GM12873 (cell line): ENCODE measurements at regions not wholly inside any gene's neighbourhood (a gene's known extent, or its start where the extent isn't known, plus 50 kb on each side); places are given as distances from the start of the nearest gene placed in this dataset.

Experiments
- TF ChIP-seq, protein P1 (sequence below): IDR thresholded peaks from 2 replicates; pipeline ENCODE4 v1.5.1; 2012; ENCODE audit warnings: low read depth, mild to moderate bottlenecking, moderate library complexity, low read length, control low read depth; ENCODE audit not compliant: insufficient read depth; ENCODE audit errors: missing control alignments

DNA sequence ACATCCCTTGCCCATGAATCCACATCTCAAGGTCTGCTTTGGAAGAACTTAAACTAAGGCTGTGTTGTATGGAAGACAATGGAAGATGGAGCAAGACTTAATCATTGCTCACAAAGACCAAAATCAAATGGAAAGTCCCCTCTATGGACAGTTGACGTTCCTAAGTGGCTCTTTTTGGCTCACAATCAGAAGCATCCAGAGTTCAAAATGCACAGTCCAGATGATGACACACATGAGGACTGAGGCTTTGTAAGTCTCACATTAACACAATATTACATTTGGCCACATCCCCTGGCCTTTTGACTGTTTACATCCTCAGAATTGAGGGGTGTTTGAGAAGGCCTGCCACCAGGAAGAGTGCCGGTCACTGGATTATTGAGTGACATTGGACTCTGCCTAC is 122.3 kb upstream of the CPM start:
- TF ChIP-seq, protein P1, sequence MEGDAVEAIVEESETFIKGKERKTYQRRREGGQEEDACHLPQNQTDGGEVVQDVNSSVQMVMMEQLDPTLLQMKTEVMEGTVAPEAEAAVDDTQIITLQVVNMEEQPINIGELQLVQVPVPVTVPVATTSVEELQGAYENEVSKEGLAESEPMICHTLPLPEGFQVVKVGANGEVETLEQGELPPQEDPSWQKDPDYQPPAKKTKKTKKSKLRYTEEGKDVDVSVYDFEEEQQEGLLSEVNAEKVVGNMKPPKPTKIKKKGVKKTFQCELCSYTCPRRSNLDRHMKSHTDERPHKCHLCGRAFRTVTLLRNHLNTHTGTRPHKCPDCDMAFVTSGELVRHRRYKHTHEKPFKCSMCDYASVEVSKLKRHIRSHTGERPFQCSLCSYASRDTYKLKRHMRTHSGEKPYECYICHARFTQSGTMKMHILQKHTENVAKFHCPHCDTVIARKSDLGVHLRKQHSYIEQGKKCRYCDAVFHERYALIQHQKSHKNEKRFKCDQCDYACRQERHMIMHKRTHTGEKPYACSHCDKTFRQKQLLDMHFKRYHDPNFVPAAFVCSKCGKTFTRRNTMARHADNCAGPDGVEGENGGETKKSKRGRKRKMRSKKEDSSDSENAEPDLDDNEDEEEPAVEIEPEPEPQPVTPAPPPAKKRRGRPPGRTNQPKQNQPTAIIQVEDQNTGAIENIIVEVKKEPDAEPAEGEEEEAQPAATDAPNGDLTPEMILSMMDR: no peak

DNA sequence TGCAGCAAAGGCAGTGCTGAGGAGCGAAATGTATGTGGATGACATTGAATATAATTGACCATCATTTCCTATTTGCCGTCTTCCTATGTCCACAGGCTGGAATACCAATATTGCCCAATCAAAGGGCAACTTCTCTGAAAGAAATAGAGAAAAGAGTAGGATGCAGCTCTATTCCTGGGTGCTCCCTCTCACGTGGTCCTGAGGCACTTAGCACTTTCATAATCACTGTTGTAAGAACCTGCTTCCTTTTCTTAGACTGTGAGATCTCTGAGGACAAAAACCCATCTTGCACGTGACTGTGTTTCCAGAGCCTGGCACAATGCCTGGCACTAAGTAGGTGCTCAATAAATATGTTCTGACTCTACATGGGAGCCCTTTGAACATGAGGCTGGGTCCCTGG is 122.7 kb upstream of the CPM start:
- TF ChIP-seq, protein P1: no peak

DNA sequence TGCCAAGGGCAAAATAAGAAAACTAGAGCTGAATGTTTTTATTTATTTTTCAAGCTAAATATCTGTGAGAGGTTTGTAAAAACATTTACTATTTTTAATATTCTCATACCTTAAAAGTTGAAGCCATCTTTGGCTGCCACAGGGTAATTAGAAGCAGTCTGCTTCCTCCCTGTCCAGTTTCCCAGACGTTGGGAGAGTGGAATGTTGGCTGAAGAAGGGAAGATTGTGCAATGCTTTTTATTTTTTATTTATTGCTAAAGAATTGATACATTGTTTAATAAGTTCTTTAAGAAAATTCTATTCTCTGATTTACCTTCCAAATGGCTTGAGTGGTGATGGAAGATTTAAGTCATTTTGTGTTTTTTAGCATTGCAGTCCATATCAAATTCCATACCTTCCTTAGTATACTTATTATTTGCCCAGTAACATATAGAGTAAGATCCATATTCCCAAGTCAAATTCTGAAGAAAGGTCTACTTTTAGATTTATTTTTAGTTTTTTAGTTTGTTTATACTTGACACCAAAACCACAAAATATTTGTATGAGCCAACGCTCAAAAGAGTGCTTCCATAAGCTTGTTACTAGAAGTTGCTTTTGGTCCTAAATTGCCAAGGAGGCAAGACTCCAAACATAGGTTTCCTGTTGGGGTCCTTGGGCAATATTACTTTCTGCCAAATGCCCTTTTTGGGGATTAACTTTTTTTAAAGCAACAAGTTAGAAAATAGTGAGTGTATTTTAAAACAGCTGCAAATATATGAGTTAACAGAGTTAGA is 124.0 kb upstream of the CPM start:
- TF ChIP-seq, protein P1: no peak

DNA sequence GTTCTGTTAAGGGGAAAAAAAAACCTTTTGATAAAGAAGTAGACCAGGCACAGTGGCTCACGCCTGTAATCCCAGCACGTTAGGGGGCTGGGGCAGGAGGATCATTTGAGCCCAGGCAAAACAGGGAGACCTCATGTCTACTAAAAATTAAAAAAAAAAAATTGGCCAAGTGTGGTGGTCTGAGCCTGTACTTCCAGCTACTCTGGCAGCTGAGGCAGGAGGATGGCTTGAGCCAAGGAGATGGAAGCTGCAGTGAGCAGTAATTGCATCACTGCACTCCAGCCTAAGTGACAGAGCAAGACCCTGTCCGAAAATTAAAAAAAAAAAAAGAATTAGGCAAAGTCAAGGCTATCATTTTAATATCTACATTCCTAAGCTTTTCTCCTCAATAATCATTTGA is 124.8 kb upstream of the CPM start:
- TF ChIP-seq, protein P1: no peak

DNA sequence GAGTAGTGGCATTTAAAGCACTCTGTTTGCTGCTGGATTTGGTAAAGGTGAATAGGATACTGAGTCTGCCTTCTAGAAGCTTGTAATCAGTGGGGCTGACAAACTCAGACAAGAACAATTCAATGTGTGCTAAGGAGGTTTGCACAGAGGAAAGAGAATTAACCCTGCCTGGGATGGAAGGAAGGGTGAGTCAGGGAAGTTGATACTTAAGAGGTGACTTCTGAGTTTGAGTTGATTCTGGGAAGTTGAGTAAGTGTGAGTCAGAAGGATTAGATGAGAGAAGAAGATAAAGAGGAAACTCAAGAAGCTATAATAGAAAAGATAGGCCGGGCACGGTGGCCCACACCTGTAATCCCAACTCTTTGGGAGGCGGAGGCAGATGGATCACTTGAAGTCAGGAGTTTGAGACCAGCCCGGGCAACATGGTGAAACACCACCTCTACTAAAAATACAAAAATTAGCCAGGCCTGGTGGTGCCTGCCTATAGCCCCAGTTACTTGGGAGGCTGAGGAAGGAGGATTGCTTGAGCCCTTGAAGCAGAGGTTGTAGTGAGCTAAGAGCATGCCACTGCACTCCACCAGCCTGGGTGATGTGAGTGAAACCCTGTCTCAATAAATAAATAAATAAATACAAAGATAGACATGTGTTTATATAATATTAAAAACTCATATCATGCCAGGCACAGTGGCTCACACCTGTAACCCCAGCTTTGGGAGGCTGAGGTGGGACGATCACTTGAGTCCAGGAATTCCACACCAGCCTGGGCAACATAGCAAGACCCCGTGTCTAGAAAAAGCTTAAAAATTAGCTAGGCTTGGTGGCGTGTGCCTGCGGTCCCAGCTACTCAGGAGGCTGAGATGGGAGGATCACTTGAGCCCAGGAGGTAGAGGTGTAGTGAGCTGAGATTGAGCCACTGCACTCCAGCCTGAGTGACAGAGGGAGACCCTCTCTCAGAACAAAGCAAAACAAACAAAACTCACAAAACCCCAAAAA is 126.8 kb upstream of the CPM start:
- TF ChIP-seq, protein P1: no peak

DNA sequence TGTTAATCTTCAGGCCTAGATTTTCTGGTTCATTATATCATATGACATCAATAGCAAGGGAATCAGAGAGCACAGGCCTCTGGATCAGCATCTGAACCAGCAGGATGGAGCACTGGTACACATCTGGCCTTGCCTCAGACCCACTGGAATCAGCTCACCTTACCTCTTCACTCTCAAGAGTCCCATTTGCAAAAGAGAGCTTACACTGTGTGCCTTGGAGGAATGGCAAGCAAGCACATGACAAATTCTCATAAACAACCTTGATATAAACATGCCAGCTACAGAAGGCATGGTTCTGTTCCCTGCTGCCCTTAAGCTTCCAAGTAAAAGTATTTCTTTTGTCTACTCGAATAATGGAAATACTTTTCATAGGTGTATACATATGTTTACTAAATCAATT is 128.6 kb upstream of the CPM start:
- TF ChIP-seq, protein P1: no peak

DNA sequence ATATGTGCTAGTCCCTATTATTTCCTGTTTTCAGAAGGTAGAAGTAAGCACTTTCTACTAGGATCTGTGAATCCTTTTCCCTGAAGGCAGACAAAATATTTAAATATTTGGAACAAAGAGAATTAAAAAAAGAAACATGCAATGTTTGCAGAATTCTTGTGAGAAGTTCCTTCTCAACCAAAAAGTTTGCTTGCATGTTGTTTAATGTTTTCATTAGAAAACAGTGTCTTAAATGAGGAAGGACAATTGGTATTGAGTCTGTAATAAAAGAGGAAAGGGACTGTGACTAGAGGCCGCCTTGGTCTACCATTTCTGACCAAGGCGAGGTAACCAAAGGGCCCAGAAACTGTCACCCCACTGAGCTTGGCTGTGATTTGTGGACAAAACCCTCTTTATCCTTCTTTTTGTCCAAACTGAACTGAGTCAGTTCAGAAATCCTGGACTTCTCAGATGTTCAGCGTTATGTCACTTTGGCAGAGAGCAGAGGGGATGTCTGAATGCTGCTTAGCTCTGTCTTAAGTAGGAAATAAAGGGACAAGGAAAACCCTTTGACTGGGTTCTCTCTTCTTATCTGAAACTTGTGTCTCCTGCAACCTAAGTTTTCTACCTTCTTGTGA is 129.8 kb upstream of the CPM start:
- TF ChIP-seq, protein P1: no peak
